HepG2 (cell line): ENCODE measurements at regions not wholly inside any gene's neighbourhood (a gene's known extent, or its start where the extent isn't known, plus 50 kb on each side); places are given as distances from the start of the nearest gene placed in this dataset.

Experiments
- ATAC-seq: fragments of 200-7000 bp; cut with Tn5 transposase; 3 replicates; pipeline ENCODE4 v1.9.1; 2020; ENCODE audit warnings: mild to moderate bottlenecking, moderate library complexity
- BruUV-seq: library from RNA; stranded (reverse); fragments of 400-500 nt; replicated peaks from 2 replicates; lab custom pipeline; 2021; lab: Mats Ljungman, UMichigan
- CTCF ChIA-PET: fragments of 300-600 bp; formaldehyde crosslinking; extraction: SDS; loops from one replicate; lab custom pipeline; 2021; ENCODE audit warnings: low total read pairs, inconsistent platforms, low intra/inter-chr PET ratio; lab: Yijun Ruan, JAX
- POLR2A ChIA-PET: fragments of 350-600 bp; sonication (Branson Sonifier 250); formaldehyde crosslinking; loops from one replicate; lab custom pipeline; 2020; ENCODE audit warnings: antibody characterized with exemption, inconsistent platforms; lab: Yijun Ruan, JAX
- DNase-seq: peaks from one replicate; pipeline ENCODE4 v3.0.0-alpha.2; 2015; ENCODE audit warnings: low spot score
- FAIRE-seq: peaks from 3 replicates; lab custom pipeline; 2011; peaks lifted over from hg19 to GRCh38; lab: Jason Lieb, UNC
- H2AFZ ChIP-seq: one replicate; pipeline ENCODE4 v1.6.1; 2011; ENCODE audit warnings: low read length, inconsistent platforms
- H3K27ac ChIP-seq: fragments of 300-600 bp; 3 replicates; pipeline ENCODE4 v1.8.0; 2011; ENCODE audit warnings: mixed run types, mild to moderate bottlenecking, mixed read lengths, low read length, inconsistent platforms; ENCODE audit not compliant: insufficient read depth; ENCODE audit errors: extremely low read length
- H3K27me3 ChIP-seq, 2 experiments: fragments of 200-600 bp in 1 of 2; 2 replicates in 1 of 2; 3 replicates in 1 of 2; pipeline versions ENCODE4 v1.6.0 to v1.8.0; 2011; ENCODE audit warnings: low read length in 2 of 2, mild to moderate bottlenecking in 2 of 2, moderate library complexity in 2 of 2, inconsistent platforms in 1 of 2; ENCODE audit not compliant: insufficient read depth in 2 of 2, control insufficient read depth in 1 of 2
- H3K36me3 ChIP-seq, 2 experiments: fragments of 200-600 bp in 1 of 2; replicated peaks in 1 of 2; 2 replicates in 1 of 2; 3 replicates in 1 of 2; pipeline versions ENCODE4 v1.5.1 to v1.8.0; 2011; ENCODE audit warnings: low read length in 2 of 2, inconsistent platforms in 1 of 2; ENCODE audit not compliant: insufficient read depth in 2 of 2, control insufficient read depth in 1 of 2
- H3K4me1 ChIP-seq: 2 replicates; pipeline ENCODE4 v1.5.1; 2012; ENCODE audit warnings: low read length, inconsistent platforms; ENCODE audit not compliant: insufficient read depth
- H3K4me2 ChIP-seq: 2 replicates; pipeline ENCODE4 v1.6.0; 2011; ENCODE audit warnings: low read depth, low read length, inconsistent platforms
- H3K4me3 ChIP-seq, 3 experiments: fragments of 200-600 bp in 1 of 3; sonication (generic), shearing (Covaris generic) in 1 of 3; replicated peaks in 1 of 3; 2 replicates each; pipeline ENCODE4 v1.5.1; 2011 to 2016; ENCODE audit warnings: low read length in 3 of 3, inconsistent platforms in 2 of 3, low read depth in 2 of 3, mild to moderate bottlenecking in 2 of 3, control low read depth in 1 of 3, mixed read lengths in 1 of 3; ENCODE audit not compliant: insufficient read depth in 1 of 3
- H3K79me2 ChIP-seq: one replicate; pipeline ENCODE4 v1.6.1; 2011; ENCODE audit warnings: low read length, inconsistent platforms; ENCODE audit not compliant: insufficient read depth
- H3K9ac ChIP-seq: 2 replicates; pipeline ENCODE4 v1.6.0; 2011; ENCODE audit warnings: mild to moderate bottlenecking, low read depth, low read length, inconsistent platforms; ENCODE audit not compliant: insufficient read depth
- H3K9me3 ChIP-seq: 2 replicates; pipeline ENCODE4 v1.5.1; 2012; ENCODE audit warnings: mild to moderate bottlenecking, low read length
- H4K20me1 ChIP-seq: 2 replicates; pipeline ENCODE4 v1.6.0; 2011; ENCODE audit warnings: inconsistent platforms, mild to moderate bottlenecking, low read length, moderate library complexity; ENCODE audit not compliant: insufficient read depth
- CBX2 ChIP-seq, 2 experiments: fragments of 200-600 bp in 1 of 2; sonication (generic); formaldehyde crosslinking in 1 of 2; IDR thresholded peaks; 2 replicates each; pipeline versions ENCODE4 v1.7.0 to v1.8.1; 2018 to 2022; ENCODE audit warnings: low read depth in 2 of 2, low read length in 1 of 2, mild to moderate bottlenecking in 1 of 2, missing genetic modification reagents in 1 of 2
- NCOA5 ChIP-seq: sonication (generic); formaldehyde crosslinking; IDR thresholded peaks from 2 replicates; pipeline ENCODE4 v1.4.0; 2020; ENCODE audit warnings: missing genetic modification reagents
- REPIN1 ChIP-seq: sonication (generic); formaldehyde crosslinking; IDR thresholded peaks from 2 replicates; pipeline ENCODE4 v1.8.0; 2022; ENCODE audit warnings: missing genetic modification reagents, low read depth, mild to moderate bottlenecking, borderline replicate concordance
- SP140L ChIP-seq: sonication (generic); formaldehyde crosslinking; IDR thresholded peaks from 2 replicates; pipeline ENCODE4 v1.4.0; 2020; ENCODE audit warnings: missing genetic modification reagents, borderline replicate concordance
- TP53 ChIP-seq: sonication (generic); formaldehyde crosslinking; conservative IDR thresholded peaks from 2 replicates; pipeline ENCODE4 v1.4.0; 2020; ENCODE audit warnings: missing genetic modification reagents
- YEATS2 ChIP-seq: sonication (generic); formaldehyde crosslinking; IDR thresholded peaks from 2 replicates; pipeline ENCODE4 v1.4.0; 2020; ENCODE audit warnings: missing genetic modification reagents, borderline replicate concordance
- ZNF383 ChIP-seq: sonication (generic); formaldehyde crosslinking; IDR thresholded peaks from 2 replicates; pipeline ENCODE4 v1.4.0; 2020; ENCODE audit warnings: missing genetic modification reagents, mild to moderate bottlenecking, borderline replicate concordance
- WGBS: methylation state at CpG from one replicate; pipeline ENCODE4 v1.1.6; 2017; ENCODE audit warnings: low lambda C conversion rate; 5-methylcytosine and 5-hydroxymethylcytosine counted together
- in situ Hi-C: cut with HindIII; loops from 2 replicates; pipeline ENCODE4 v1.10.0; 2017; ENCODE audit warnings: low pct_unique_long_range_greater_than_20kb; ENCODE audit not compliant: extremely low pct_ligation_motif_present
- intact Hi-C: fragments of 100-400 bp; cut with micrococcal nuclease; formaldehyde crosslinking; loops from one replicate; pipeline ENCODE4 v1.10.0; 2022; ENCODE audit not compliant: unreplicated experiment
- TF ChIP-seq, protein P1 (sequence below): sonication (generic); formaldehyde crosslinking; IDR thresholded peaks from 2 replicates; pipeline ENCODE4 v1.4.0; 2020; ENCODE audit warnings: mild to moderate bottlenecking, missing genetic modification reagents

DNA sequence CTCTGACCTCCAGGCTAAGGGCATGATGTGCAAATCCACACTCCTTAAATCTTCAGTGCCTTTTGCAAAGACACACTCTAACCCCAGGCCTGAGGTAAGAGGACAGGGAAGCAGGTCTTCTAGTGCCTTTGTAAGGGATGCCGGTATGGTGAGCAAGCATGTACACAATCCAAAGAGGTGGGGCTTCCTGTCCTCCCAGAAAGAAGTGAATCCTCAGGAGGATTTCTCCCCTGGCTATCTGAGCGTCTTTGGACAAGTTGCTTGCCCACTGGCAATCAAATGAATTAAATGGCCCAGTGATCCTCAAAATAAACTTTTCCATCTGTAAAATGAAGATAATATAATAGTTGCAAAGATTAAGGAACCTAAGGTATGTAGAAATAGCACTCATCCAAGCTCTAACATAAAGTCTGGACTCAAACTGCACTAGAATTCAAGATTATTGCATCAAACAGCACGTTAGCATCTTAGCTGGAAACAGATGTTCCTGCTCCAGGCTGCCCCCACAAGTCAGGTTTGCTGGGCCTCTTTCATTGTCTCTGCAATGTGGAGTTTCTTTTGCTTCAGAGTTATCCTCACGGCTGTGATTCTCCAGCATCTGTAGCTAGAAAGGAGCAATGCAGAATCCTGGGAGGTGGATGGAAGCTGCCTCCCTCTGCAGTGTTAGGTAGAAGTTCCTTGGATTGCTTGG, 249.6 kb downstream of the TSHZ3 start:
- intact Hi-C loops, result no loop called here
- 4% methylated on average over 3 of the region's 4 CpGs for WGBS
- Histone ChIP-seq H3K4me2 (no peak overlapping the region), H3K9ac (no peak overlapping the region), H3K9me3 (peaks cover 10% of the 10 kb centered on the region), H3K4me3 (no peak overlapping the region), H3K27ac (no peak overlapping the region), H2AFZ (no peak overlapping the region), H3K4me1 (no peaks in the 10 kb centered on the region), H3K27me3 (no peaks in the 10 kb centered on the region), H4K20me1 (no peaks in the 10 kb centered on the region), H3K36me3 (no peaks in the 10 kb centered on the region), H3K79me2 (no peaks in the 10 kb centered on the region)
- no TSS peak for BruUV-seq
- in situ Hi-C loops, result no loop called here
- ChIA-PET POLR2A (no interaction called here), CTCF (no interaction called here)
- DNase-seq, result no peak
- TF ChIP-seq REPIN1 (CRISPR knock-in tag) (no peak), CBX2 (IDR thresholded peaks at IDR 0.05; ENCODE audit: low read depth, low read length) (no peak), CBX2 (CRISPR knock-in tag; IDR thresholded peaks at IDR 0.05; ENCODE audit: low read depth) (no peak), TP53 (CRISPR knock-in tag) (no peak), ZNF383 (CRISPR knock-in tag) (no peak), SP140L (CRISPR knock-in tag) (no peak), NCOA5 (CRISPR knock-in tag) (no peak), YEATS2 (no peak)
- TF ChIP-seq, protein P1, sequence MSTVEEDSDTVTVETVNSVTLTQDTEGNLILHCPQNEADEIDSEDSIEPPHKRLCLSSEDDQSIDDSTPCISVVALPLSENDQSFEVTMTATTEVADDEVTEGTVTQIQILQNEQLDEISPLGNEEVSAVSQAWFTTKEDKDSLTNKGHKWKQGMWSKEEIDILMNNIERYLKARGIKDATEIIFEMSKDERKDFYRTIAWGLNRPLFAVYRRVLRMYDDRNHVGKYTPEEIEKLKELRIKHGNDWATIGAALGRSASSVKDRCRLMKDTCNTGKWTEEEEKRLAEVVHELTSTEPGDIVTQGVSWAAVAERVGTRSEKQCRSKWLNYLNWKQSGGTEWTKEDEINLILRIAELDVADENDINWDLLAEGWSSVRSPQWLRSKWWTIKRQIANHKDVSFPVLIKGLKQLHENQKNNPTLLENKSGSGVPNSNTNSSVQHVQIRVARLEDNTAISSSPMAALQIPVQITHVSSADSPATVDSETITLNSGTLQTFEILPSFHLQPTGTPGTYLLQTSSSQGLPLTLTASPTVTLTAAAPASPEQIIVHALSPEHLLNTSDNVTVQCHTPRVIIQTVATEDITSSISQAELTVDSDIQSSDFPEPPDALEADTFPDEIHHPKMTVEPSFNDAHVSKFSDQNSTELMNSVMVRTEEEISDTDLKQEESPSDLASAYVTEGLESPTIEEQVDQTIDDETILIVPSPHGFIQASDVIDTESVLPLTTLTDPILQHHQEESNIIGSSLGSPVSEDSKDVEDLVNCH (CRISPR knock-in tag), result no peak
- no peak for ATAC-seq
- no peak for FAIRE-seq
